ENCODE measurements at regions not wholly inside any gene's neighbourhood (a gene's known extent, or its start where the extent isn't known, plus 50 kb on each side); places are given as distances from the start of the nearest gene placed in this dataset.
"Not testable (repeated sequence)": the region's sequence is repeated elsewhere in the genome, so short reads cannot be mapped to it uniquely, and the experiment has no call there.

DNA sequence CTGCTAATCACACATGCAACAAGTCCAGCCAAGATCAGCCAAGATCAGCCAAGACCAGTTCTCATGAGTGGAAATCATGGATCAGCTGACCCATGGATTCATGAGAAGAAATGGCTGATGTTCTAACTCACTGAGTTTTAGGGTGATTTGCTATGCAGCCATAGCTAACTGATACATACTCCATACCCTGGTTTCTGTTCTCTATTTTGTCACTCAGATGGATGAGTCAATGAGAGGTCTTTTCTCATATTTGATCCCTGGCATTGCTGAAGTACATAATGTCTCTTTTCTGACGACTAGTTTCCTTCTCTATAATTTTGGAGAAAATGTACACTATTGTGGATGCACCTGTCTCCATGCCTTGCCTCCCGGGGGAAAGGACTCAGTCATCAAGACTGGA is 118.4 kb upstream of the LY86 start:
- DNase-seq (no peak), ATAC-seq (no peak)
- intact Hi-C loops (cut with DNase I): no loop called here

DNA sequence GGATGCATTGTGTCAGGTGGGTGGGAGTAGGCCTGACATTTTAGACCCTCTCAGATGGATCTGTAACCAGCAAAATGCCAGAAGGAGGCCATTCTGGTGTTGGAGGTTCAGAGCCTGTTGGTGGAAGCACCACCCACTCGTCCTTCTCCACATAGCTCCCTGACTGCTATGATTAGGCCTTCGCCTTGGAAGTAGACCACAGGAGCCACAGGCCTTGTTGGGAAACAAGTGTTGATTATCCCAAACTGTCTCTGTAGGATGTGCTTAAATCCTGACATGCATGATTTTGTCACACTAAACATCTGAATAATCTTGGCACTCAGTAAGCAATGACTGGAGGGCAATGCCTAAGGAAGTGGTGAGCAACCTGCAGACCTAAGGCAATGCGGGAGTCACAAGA is 117.2 kb upstream of the LY86 start:
- DNase-seq: no peak
- intact Hi-C loops (cut with DNase I): no loop called here
- ATAC-seq: no peak

DNA sequence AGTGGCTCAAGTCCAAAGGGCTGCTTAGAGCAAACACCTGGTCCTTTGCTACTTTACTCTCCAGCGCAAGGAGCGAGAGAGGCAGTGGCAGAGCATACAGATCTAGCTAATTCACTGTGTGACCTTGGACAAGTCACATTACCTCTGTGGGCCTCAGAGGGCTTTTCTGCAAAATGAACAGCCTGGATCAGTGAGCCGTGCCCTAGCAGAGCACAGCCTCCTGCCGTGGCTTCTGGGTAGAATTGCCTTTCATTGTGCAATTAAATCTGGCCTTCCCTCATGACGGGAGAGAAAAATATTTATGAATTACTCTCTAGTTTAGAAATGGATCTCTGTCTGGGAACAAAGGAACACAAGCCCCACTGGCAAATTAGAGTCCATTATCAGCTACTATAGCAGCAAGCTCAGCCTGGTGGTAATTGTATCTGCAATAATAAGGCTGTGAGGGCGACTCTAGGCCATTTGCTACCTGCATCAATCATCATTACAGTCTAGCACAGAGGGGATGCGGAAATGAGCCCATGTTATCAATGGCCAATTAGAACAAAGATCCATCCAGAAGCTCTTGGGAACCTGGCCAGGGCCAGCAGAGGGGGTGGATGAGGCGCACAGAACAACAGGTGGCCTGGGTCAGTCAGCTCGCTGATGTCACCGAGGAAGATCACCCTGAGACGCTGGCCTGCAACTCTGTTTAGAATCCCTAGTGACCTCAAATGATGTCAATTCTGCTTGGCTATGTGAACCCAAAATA is 114.2 kb upstream of the LY86 start:
- intact Hi-C loops (cut with DNase I): no loop called here
- ATAC-seq (no peak), DNase-seq (no peak)

DNA sequence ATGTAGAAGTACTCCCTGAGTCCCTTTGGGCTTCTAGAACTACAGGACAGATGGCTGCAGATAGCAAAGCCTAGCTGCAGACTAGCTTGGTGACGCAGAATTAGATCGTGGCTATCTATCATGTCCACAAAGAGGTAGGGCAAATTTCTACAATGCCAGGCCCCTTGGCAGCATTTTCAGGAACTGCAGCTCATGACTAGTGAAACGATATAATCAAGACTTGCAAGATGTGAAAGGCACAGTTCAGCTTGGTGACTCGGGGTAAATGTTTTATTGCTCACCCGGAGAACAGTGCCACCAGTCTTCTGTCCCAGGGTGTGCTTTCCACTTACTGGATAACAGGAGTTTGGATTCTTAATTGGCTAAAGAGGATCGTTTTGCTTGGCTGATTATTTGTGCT is 108.7 kb upstream of the LY86 start:
- intact Hi-C loops (cut with DNase I): no loop called here
- ATAC-seq: no peak
- DNase-seq: no peak

DNA sequence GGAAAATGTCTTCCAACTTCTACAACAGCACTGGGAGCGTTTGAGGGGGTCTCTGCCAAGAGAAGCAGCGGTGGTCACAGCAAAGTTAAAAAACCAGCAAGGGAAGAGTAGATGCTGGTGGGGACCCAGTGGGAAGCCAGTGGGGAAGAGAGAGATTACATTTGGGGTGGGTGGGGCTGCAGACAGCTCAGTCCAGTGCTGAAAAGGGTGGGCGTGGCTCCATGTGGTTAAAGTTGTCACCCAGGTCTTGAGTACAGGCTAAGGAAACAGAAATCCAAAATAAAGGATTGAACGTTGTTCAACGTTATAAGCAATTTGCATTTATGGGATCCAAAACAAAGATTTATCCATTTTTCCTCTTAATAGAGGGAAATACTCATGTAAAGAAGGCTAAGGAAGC is 106.3 kb upstream of the LY86 start:
- DNase-seq: no peak
- ATAC-seq: no peak
- intact Hi-C loops (cut with DNase I): no loop called here

DNA sequence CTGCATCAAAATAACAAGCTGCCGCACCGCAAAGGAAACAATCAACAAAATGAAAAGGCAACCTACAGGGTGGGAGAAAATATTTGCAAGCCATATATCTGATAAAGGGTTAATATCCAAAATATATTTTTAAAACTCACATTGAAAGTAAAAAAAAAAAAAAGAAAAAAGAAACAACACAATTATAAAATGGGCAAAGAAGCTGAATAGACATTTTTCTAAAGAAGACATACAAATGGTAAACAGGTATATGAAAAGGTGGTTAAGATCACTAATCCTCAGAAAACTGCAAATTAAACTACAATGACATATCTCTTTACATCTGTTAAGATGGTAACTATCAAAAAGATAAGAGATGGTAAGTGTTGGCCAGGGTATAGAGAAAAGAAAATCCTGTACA is 105.4 kb upstream of the LY86 start:
- intact Hi-C loops (cut with DNase I): no loop called here
- DNase-seq (no peak), ATAC-seq (no peak)

DNA sequence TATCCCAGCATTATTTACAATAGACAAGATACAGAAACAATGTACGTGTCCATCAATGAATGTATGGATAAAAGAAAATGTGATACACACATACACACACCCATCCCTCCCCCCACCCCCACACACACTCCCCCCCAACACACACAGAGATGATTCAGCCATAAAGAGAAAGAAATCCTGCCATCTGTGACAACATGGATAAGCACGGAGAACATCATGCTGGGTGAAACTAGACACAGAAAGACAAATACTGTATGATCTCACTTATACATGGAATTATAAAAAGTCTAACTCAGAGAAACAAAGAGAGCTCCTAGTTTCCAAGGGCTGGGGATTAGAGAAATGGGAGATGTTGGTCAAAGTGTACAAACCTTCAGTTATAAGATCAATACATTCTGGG is 104.8 kb upstream of the LY86 start:
- DNase-seq (no peak), ATAC-seq (no peak)
- intact Hi-C loops (cut with DNase I): no loop called here

- DNase-seq: no peak
- ATAC-seq: no peak
- intact Hi-C loops (cut with DNase I): no loop called here
These were observed 103.8 kb upstream of the LY86 start for GRCh38 chr6:6484681-6485080.

GRCh38 chr6:6486595-6486994 is 101.9 kb upstream of the LY86 start:
- intact Hi-C loops (cut with DNase I): no loop called here
- ATAC-seq (no peak), DNase-seq (no peak)

DNA sequence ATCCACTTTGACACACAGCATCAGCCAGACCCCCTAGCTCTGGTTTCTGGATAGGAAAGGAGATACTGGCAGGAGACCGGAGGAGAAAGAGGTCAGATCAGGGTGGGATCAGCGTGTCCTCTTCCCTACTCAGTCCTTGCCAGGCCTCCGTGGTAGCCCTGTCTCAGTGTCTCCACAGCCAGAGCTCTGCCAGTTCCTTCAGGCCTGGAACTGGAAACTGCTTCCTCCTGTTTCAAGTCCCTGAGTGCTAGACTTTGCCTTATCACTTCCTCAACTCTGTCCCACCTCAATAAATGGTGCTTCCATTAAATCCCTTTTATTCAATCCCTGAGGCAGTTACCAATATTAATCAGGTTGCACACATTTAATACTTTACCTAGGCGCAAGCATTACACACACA is 96.8 kb upstream of the LY86 start:
- intact Hi-C loops (cut with DNase I): no loop called here
- ATAC-seq: no peak

DNA sequence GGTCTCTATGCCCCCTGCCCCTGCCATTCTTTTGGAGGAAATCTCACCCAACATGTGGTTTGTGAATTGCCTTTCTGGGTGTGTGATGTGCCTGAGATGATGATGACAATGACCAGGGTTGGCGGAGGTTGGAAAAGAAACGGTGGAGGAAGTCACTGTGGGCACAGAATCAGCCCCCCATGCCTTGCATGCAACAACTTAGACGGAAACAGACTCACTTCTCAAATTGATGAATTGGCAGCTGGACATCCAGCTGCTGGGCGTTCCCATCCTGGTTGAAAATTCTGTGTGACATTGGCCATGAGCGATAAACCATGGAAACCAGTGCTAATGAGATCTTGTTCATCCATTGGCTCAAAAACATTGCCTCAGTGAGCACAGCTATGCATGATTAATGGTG is 95.8 kb upstream of the LY86 start:
- intact Hi-C loops (cut with DNase I): no loop called here
- no peak for DNase-seq
- peak in 1 of 2 donors; percentile 25 for ATAC-seq

More for the DNA sequence above, 96.8 kb upstream of the LY86 start:
- no peak for DNase-seq

DNA sequence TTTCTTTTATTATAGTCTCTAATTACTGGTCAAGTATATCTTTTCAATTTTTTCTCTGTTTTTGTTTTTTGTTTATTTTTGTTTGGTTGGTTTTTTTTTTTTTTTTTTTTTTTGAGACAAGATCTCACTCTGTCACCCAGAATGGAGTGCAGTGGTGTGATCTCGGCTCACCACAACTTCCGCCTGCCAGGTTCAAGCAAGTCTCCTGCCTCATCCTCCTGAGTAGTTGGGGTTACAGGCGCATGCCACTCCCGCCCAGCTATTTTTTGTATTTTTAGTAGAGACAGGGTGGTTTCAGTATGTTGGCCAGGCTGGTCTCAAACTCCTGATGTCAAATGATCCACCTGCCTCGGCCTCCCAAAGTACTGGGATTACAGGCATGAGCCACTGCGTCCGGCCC is 94.4 kb upstream of the LY86 start:
- intact Hi-C loops (cut with DNase I): loop anchor here in 1 of 2 donors (2.0 kb wide), 1 partner anchor 437 kb away; no protein-coding TSS in a partner anchor
- DNase-seq, ATAC-seq: not testable (repeated sequence)

DNA sequence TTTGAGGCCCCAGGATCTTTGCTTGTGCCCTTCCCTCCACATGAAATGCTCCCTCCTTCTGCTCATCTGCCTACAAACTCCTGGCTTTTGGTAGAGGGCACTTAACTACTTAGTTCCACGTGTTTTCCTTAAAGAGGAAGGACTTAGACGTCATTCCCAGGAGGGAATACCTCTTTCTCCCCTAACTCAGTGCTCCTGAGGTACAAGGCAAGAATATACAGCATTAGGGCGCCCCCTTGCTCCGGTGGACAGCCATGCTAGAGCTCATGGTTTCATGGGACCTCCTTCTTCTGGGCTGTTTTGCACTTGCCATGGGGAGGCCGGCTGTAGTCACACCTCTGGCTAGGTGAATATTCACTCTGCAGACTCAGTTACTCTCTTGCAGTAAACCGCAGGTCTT is 93.8 kb upstream of the LY86 start:
- peak; percentile 41 to 72 for ATAC-seq
- intact Hi-C loops (cut with DNase I): loop anchor here (2.0 to 5.0 kb wide), 2 partner anchors 438 to 442 kb away; no protein-coding TSS in a partner anchor
- DNase-seq: peak; percentile 62

- intact Hi-C loops (cut with DNase I): loop anchor here (2.0 to 5.0 kb wide), 2 partner anchors 439 to 444 kb away; no protein-coding TSS in a partner anchor
- DNase-seq (no peak), ATAC-seq (peak in 1 of 2 donors; percentile 37)
These were observed 92.7 kb upstream of the LY86 start for GRCh38 chr6:6495851-6496250.

DNA sequence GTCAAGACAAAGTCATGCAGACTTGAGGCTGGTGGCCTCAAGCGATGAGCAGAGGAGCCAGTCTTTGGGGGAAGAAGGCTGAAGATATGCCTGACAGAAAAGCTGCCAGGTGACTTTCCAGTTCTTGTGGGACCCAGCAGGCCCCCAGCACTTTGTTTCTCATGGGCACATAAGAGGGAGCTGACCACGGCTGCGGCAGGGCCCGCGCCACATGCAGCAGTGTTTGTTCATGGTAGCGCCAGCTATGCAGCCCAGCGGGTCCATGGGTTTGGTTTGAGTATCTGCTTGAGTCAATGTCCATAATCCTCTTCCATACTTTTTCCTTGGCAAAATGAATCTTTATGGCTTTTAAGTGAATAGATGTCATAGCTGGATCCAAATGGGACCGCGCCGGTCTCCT is 91.0 kb upstream of the LY86 start:
- intact Hi-C loops (cut with DNase I): loop anchor here in 1 of 2 donors (5.0 kb wide), 1 partner anchor 445 kb away; no protein-coding TSS in a partner anchor
- no peak for ATAC-seq
- no peak for DNase-seq

GRCh38 chr6:6497976-6498375 is 90.5 kb upstream of the LY86 start:
- no peak for ATAC-seq
- DNase-seq: no peak
- intact Hi-C loops (cut with DNase I): loop anchor here in 1 of 2 donors (5.0 kb wide), 1 partner anchor 446 kb away; no protein-coding TSS in a partner anchor

GRCh38 chr6:6503191-6503590 is 85.3 kb upstream of the LY86 start:
- ATAC-seq (peak in 1 of 2 donors; percentile 47), DNase-seq (no peak)
- intact Hi-C loops (cut with DNase I): no loop called here

GRCh38 chr6:6505111-6505510 is 83.4 kb upstream of the LY86 start:
- intact Hi-C loops (cut with DNase I): no loop called here
- no peak for ATAC-seq
- no peak for DNase-seq

- DNase-seq (no peak), ATAC-seq (no peak)
- intact Hi-C loops (cut with DNase I): no loop called here
These were observed 79.9 kb upstream of the LY86 start for GRCh38 chr6:6508643-6509042.

DNA sequence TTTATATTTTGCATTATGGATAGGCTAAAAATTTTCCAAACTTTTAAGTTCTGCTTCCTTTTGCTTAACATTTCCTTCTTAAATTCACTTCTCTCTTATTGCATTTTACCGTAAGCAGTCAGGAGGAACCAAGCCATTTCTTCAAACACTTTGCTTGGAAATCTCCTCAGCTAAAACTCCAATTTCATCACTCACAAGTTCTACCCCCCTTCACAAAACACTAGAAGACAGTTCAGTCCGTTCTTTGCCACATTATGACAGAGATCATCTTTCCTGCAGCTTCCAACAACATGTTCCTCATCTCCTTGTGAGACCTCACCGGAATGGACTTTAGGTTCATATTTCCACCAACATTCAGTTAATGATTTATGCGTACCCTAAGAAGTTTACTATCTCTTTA is 79.2 kb upstream of the LY86 start:
- ATAC-seq (no peak), DNase-seq (no peak)
- intact Hi-C loops (cut with DNase I): no loop called here

- ATAC-seq: no peak
- DNase-seq: no peak
- intact Hi-C loops (cut with DNase I): no loop called here
These were observed 75.8 kb upstream of the LY86 start for GRCh38 chr6:6512711-6513110.
